ENCODE measurements at regions not wholly inside any gene's neighbourhood (a gene's known extent, or its start where the extent isn't known, plus 50 kb on each side); places are given as distances from the start of the nearest gene placed in this dataset.

DNA sequence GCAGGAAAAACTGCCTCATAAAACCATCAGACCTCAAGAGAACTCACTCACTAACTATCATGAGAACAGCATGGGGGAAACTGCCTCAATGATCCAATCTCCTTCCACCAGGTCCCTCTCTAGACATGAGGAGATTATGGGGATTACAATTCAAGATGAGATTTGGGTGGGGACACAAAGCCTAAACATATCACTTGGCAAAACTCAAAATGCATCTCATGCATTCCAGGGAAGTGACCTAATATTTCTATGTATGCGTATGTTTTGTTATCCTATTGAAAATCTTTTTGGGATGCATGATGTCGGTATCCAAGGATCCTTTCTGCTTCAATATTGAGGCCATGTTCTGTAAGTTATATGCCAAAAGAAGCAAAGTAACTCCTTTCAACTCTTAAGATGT is 174.0 kb downstream of the PLK2 start:
- no peak for TF ChIP-seq EZH2 (IDR thresholded peaks at IDR 0.05; ENCODE audit: low read length)
- TF ChIP-seq, protein P1, sequence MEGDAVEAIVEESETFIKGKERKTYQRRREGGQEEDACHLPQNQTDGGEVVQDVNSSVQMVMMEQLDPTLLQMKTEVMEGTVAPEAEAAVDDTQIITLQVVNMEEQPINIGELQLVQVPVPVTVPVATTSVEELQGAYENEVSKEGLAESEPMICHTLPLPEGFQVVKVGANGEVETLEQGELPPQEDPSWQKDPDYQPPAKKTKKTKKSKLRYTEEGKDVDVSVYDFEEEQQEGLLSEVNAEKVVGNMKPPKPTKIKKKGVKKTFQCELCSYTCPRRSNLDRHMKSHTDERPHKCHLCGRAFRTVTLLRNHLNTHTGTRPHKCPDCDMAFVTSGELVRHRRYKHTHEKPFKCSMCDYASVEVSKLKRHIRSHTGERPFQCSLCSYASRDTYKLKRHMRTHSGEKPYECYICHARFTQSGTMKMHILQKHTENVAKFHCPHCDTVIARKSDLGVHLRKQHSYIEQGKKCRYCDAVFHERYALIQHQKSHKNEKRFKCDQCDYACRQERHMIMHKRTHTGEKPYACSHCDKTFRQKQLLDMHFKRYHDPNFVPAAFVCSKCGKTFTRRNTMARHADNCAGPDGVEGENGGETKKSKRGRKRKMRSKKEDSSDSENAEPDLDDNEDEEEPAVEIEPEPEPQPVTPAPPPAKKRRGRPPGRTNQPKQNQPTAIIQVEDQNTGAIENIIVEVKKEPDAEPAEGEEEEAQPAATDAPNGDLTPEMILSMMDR (optimal IDR thresholded peaks at IDR 0.05 in 1 of 3, IDR thresholded peaks at IDR 0.05 in 1 of 3, conservative IDR thresholded peaks at IDR 0.05 in 1 of 3; ENCODE audit: extremely low read depth in 1 of 3, insufficient read depth in 2 of 3, low read length in 3 of 3): no peak
